ENCODE measurements at regions not wholly inside any gene's neighbourhood (a gene's known extent, or its start where the extent isn't known, plus 50 kb on each side); places are given as distances from the start of the nearest gene placed in this dataset.
A peak's percentile ranks its signal among the peaks of the same experiment; 100 is the strongest.

GRCh38 chr1:244231193-244231571, 180.1 kb downstream of the ZBTB18 start:
- Histone ChIP-seq H3K27me3 (ENCODE audit: insufficient read depth, poor library complexity, severe bottlenecking) (no peaks in the 10 kb centered on the region), H3K27ac (replicated peaks) (peak overlapping the region; percentile 26; the same call in 1 of the 2 replicates), H3K4me3 (replicated peaks; ENCODE audit: insufficient read depth, low read length) (no peak overlapping the region)
- TF ChIP-seq CTCF (IDR thresholded peaks at IDR 0.05; ENCODE audit: insufficient read depth, low read length) = no peak
- peak in 1 of 2 experiments; percentile 25 for DNase-seq (ENCODE audit: low read depth in 1 of 2, low spot score in 1 of 2)

- peak overlapping the region; percentile 22; the same call in 1 of the 2 replicates for H3K4me3 ChIP-seq (replicated peaks; ENCODE audit: insufficient read depth, low read length)
- TF ChIP-seq REST (IDR thresholded peaks at IDR 0.05; ENCODE audit: insufficient replicate concordance, low read depth) = peak; percentile 18
- no peak for TF ChIP-seq POLR2AphosphoS5 (IDR thresholded peaks at IDR 0.05; ENCODE audit: low read depth)
- no peak for TF ChIP-seq CTCF (IDR thresholded peaks at IDR 0.05; ENCODE audit: insufficient read depth, low read length)
- no peak for TF ChIP-seq GABPA (IDR thresholded peaks at IDR 0.05; ENCODE audit: low read depth)
- no peak for TF ChIP-seq SPI1 (IDR thresholded peaks at IDR 0.05; ENCODE audit: borderline replicate concordance, low read depth)
- no peak for DNase-seq (ENCODE audit: low read depth in 1 of 2, low spot score in 1 of 2)
- no peaks in the 10 kb centered on the region for H3K27me3 ChIP-seq (ENCODE audit: insufficient read depth, poor library complexity, severe bottlenecking)
- H3K27ac ChIP-seq (replicated peaks) = peak overlapping the region; percentile 26; the same call in 1 of the 2 replicates
These were observed 180.7 kb downstream of the ZBTB18 start for GRCh38 chr1:244231572-244232315.

GRCh38 chr1:244234009-244234643, 183.0 kb downstream of the ZBTB18 start:
- TF ChIP-seq GABPA (IDR thresholded peaks at IDR 0.05; ENCODE audit: low read depth) (no peak), CTCF (IDR thresholded peaks at IDR 0.05; ENCODE audit: insufficient read depth, low read length) (no peak), SPI1 (IDR thresholded peaks at IDR 0.05; ENCODE audit: borderline replicate concordance, low read depth) (no peak), POLR2AphosphoS5 (IDR thresholded peaks at IDR 0.05; ENCODE audit: low read depth) (no peak), REST (IDR thresholded peaks at IDR 0.05; ENCODE audit: insufficient replicate concordance, low read depth) (no peak)
- H3K27me3 ChIP-seq (ENCODE audit: insufficient read depth, poor library complexity, severe bottlenecking) = no peaks in the 10 kb centered on the region
- H3K27ac ChIP-seq (replicated peaks) = no peak overlapping the region
- no peak for DNase-seq (ENCODE audit: low read depth in 1 of 2, low spot score in 1 of 2)
- H3K4me3 ChIP-seq (replicated peaks; ENCODE audit: insufficient read depth, low read length) = no peak overlapping the region
